Fibroblast of lung (primary cell): ENCODE measurements at regions not wholly inside any gene's neighbourhood (a gene's known extent, or its start where the extent isn't known, plus 50 kb on each side); places are given as distances from the start of the nearest gene placed in this dataset.

ENCODE experiments used
- DNase-seq, 2 donors: peaks; one replicate each; pipeline versions ENCODE4 v3.0.0 to v3.0.0-alpha.2; 2010; ENCODE audit warnings: low read depth in 2 of 2
- H2AFZ ChIP-seq: 2 replicates; pipeline ENCODE4 v1.5.1; 2012; ENCODE audit warnings: low read length, control low read depth, inconsistent platforms
- H3K27ac ChIP-seq: 2 replicates; pipeline ENCODE4 v1.5.1; 2011; ENCODE audit warnings: low read length, control low read depth; ENCODE audit not compliant: insufficient read depth
- H3K27me3 ChIP-seq: 2 replicates; pipeline ENCODE4 v1.5.1; 2011; ENCODE audit warnings: mild to moderate bottlenecking, low read length; ENCODE audit not compliant: control insufficient read depth, insufficient read depth
- H3K36me3 ChIP-seq: 2 replicates; pipeline ENCODE4 v1.5.1; 2011; ENCODE audit warnings: low read length; ENCODE audit not compliant: control insufficient read depth, insufficient read depth
- H3K4me1 ChIP-seq: 2 replicates; pipeline ENCODE4 v1.5.1; 2011; ENCODE audit warnings: low read length; ENCODE audit not compliant: control insufficient read depth, insufficient read depth; ENCODE audit errors: extremely low read depth
- H3K4me2 ChIP-seq: 2 replicates; pipeline ENCODE4 v1.5.1; 2011; ENCODE audit warnings: low read length, control low read depth; ENCODE audit not compliant: insufficient read depth; ENCODE audit errors: extremely low read depth
- H3K4me3 ChIP-seq, 4 experiments: fragments of 200-600 bp in 1 of 4; sonication (generic) in 1 of 4; replicated peaks in 1 of 4; 2 replicates each; pipeline ENCODE4 v1.5.1; 2011 to 2016; ENCODE audit warnings: low read length in 4 of 4, low read depth in 3 of 4, mild to moderate bottlenecking in 3 of 4, control low read depth in 2 of 4, inconsistent platforms in 1 of 4, mixed read lengths in 1 of 4; ENCODE audit not compliant: insufficient read depth in 1 of 4; ENCODE audit errors: control extremely low read depth in 1 of 4
- H3K79me2 ChIP-seq: 2 replicates; pipeline ENCODE4 v1.5.1; 2012; ENCODE audit warnings: mild to moderate bottlenecking, low read length, inconsistent platforms; ENCODE audit not compliant: control insufficient read depth, insufficient read depth
- H3K9ac ChIP-seq: 2 replicates; pipeline ENCODE4 v1.5.1; 2011; ENCODE audit warnings: mild to moderate bottlenecking, low read length, control low read depth; ENCODE audit not compliant: insufficient read depth
- H3K9me3 ChIP-seq: 2 replicates; pipeline ENCODE4 v1.5.1; 2012; ENCODE audit warnings: low read depth, low read length; ENCODE audit not compliant: control insufficient read depth, insufficient read depth
- H4K20me1 ChIP-seq: 2 replicates; pipeline ENCODE4 v1.5.1; 2011; ENCODE audit warnings: low read length; ENCODE audit not compliant: control insufficient read depth, insufficient read depth; ENCODE audit errors: extremely low read depth
- CTCF ChIP-seq, 2 donors: IDR thresholded peaks in 1 of 2; conservative IDR thresholded peaks in 1 of 2; 1 replicate in 1 of 2; 2 replicates in 1 of 2; pipeline ENCODE4 v1.5.1; 2011 to 2012; ENCODE audit warnings: low read length in 2 of 2, control low read depth in 1 of 2, inconsistent platforms in 1 of 2, low read depth in 1 of 2, mild to moderate bottlenecking in 1 of 2
- EZH2 ChIP-seq: IDR thresholded peaks from 2 replicates; pipeline ENCODE4 v1.5.1; 2012; ENCODE audit warnings: low read length, control low read depth, mild to moderate bottlenecking; ENCODE audit errors: missing control alignments

- DNase-seq, result no peak
- Histone ChIP-seq H3K9me3 (no peaks in the 10 kb centered on the region), H3K4me3 (no peak overlapping the region), H4K20me1 (no peaks in the 10 kb centered on the region), H3K4me1 (no peaks in the 10 kb centered on the region), H2AFZ (no peak overlapping the region), H3K27me3 (no peaks in the 10 kb centered on the region), H3K79me2 (no peaks in the 10 kb centered on the region), H3K4me2 (no peak overlapping the region), H3K27ac (no peak overlapping the region), H3K9ac (no peak overlapping the region), H3K36me3 (no peaks in the 10 kb centered on the region)
- TF ChIP-seq CTCF (conservative IDR thresholded peaks at IDR 0.05 in 1 of 2, IDR thresholded peaks at IDR 0.05 in 1 of 2; ENCODE audit: low read depth in 1 of 2, low read length in 2 of 2) (no peak), EZH2 (no peak)
Observed at GRCh38 chrX:117743469-117744251, 372.9 kb downstream of the KLHL13 start.

- TF ChIP-seq CTCF (conservative IDR thresholded peaks at IDR 0.05 in 1 of 2, IDR thresholded peaks at IDR 0.05 in 1 of 2; ENCODE audit: low read depth in 1 of 2, low read length in 2 of 2) (no peak), EZH2 (no peak)
- Histone ChIP-seq H3K36me3 (no peaks in the 10 kb centered on the region), H3K79me2 (no peaks in the 10 kb centered on the region), H3K4me3 (no peak overlapping the region), H3K4me1 (no peaks in the 10 kb centered on the region), H2AFZ (no peak overlapping the region), H3K27ac (no peak overlapping the region), H3K9me3 (no peaks in the 10 kb centered on the region), H4K20me1 (no peaks in the 10 kb centered on the region), H3K27me3 (no peaks in the 10 kb centered on the region), H3K9ac (no peak overlapping the region), H3K4me2 (no peak overlapping the region)
- DNase-seq, result no peak
Observed at GRCh38 chrX:117713411-117713810, 403.2 kb downstream of the KLHL13 start.

- no peaks in the 10 kb centered on the region for H3K36me3 ChIP-seq
- H2AFZ ChIP-seq, result no peak overlapping the region
- DNase-seq, result no peak
- no peak overlapping the region for H3K9ac ChIP-seq
- H3K4me2 ChIP-seq, result no peak overlapping the region
- no peaks in the 10 kb centered on the region for H3K9me3 ChIP-seq
- no peaks in the 10 kb centered on the region for H3K4me1 ChIP-seq
- no peaks in the 10 kb centered on the region for H4K20me1 ChIP-seq
- no peak overlapping the region for H3K4me3 ChIP-seq
- no peak overlapping the region for H3K27ac ChIP-seq
- no peaks in the 10 kb centered on the region for H3K27me3 ChIP-seq
- TF ChIP-seq EZH2 (no peak), CTCF (conservative IDR thresholded peaks at IDR 0.05 in 1 of 2, IDR thresholded peaks at IDR 0.05 in 1 of 2; ENCODE audit: low read depth in 1 of 2, low read length in 2 of 2) (no peak)
- H3K79me2 ChIP-seq, result no peaks in the 10 kb centered on the region
Observed at GRCh38 chrX:117711782-117712181, 404.8 kb downstream of the KLHL13 start.
